ENCODE measurements at regions not wholly inside any gene's neighbourhood (a gene's known extent, or its start where the extent isn't known, plus 50 kb on each side); places are given as distances from the start of the nearest gene placed in this dataset.
"Not testable (repeated sequence)": the region's sequence is repeated elsewhere in the genome, so short reads cannot be mapped to it uniquely, and the experiment has no call there.

DNA sequence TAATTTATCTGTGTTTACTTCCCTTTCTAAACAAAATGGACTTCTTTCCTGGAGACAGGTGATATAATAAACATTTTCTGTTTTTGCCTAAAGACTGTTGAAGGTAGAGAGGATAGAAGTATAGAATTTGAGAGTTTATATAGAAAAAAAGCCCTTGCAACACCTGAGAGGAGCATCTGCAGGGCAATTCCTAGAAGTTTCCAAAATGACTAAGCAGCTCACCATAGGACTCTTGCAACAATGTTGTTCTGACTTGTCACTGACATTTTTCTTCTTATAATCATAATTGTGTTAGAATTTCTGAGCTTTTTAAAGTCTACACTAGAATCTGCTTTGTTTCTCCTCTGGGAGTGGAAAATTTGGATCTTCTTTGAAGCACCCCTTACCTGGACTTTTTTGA lies 216.8 kb downstream of the TUSC1 start:
- no peak for DNase-seq (ENCODE audit: low read depth)

GRCh38 chr9:25453875-25454274 lies 224.4 kb downstream of the TUSC1 start:
- no peak for DNase-seq (ENCODE audit: low read depth)

- no peak for DNase-seq (ENCODE audit: low read depth)
These were observed 228.7 kb downstream of the TUSC1 start for GRCh38 chr9:25449503-25449902.

GRCh38 chr9:25445721-25446120 lies 232.5 kb downstream of the TUSC1 start:
- DNase-seq (ENCODE audit: low read depth) = not testable (repeated sequence)

DNA sequence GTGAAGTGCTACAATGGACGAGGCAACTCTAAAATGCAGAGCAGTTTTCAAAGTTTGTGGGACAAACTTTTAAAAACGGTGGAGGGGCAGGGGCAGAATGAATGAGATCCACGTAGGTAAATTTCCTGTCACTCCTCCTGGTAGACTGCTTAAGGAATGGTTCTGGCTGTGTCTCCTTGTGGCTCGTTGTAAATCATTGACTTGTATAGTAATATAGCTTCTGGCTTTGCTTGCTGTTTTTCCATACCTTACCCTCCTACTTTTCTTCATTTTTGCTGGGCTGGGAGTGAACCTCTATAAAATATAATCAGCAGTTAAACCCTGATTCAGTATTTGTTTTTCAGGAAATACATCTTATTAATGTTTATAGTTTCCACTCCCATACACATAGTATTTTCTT lies 235.7 kb downstream of the TUSC1 start:
- no peak for DNase-seq (ENCODE audit: low read depth)

- DNase-seq (ENCODE audit: low read depth) = no peak
These were observed 250.3 kb downstream of the TUSC1 start for GRCh38 chr9:25427898-25428297.

- no peak for DNase-seq (ENCODE audit: low read depth)
These were observed 251.0 kb downstream of the TUSC1 start for GRCh38 chr9:25427290-25427689.

GRCh38 chr9:25421560-25421959 lies 256.7 kb downstream of the TUSC1 start:
- DNase-seq (ENCODE audit: low read depth) = no peak

GRCh38 chr9:25418974-25419373 lies 259.3 kb downstream of the TUSC1 start:
- no peak for DNase-seq (ENCODE audit: low read depth)

- DNase-seq (ENCODE audit: low read depth) = no peak
These were observed 262.5 kb downstream of the TUSC1 start for GRCh38 chr9:25415718-25416117.

DNA sequence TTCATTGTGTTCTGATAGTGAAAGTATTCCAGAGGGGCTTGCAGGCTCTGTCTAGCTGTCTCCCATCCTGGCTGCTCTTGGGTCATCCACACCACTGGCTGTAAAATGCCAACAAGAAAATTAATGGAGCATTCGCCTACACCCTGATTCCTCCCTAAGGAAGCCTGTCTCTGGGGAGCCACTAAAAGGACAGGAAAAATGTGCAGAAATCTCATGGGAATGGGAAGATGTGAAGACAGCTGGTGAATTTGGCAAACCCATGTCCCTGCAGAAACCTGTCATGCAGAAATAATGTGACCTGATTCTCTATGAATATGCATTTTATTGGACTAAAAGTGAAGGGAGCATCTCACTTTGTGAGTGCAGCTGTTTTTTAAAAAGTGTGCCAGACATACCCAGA lies 265.6 kb downstream of the TUSC1 start:
- DNase-seq (ENCODE audit: low read depth) = no peak

DNA sequence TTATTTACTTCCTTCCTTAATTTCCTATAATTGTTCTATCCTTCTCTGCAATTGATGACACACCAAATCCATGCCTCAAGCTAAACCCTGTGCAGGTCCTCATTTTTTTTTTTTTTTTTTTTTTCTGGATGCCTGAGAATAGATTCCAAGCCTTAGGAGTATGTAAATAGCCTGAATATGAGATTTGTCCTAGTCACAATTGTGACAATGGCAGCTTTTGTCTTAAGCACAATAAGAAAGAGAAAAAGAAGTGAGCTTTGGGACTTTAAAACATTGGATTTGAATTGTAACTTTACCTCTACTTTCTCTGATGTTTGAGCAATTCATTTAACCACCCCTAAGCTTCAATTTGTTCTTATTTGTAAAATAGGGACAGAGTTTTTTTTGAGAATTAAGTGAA lies 280.5 kb downstream of the TUSC1 start:
- DNase-seq (ENCODE audit: low read depth) = no peak

DNA sequence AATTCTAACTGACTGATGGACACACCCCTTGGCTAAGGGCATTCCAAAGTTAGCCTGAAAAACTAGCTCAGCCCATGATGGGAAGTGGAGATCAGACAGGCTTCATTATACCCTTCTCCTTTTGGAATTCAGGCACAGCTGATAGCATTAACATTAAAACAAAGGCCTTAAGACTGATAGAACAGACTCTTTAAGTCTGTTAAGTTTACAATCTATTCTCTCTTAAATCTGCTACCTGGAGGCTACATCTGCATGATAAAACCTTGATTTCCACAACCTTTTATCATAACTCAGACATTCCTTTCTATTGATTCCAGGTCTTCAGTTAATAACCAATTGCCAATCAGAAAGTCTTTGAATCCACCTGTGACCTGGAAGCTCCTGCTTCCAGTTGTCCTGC lies 281.4 kb downstream of the TUSC1 start:
- DNase-seq (ENCODE audit: low read depth) = no peak

DNA sequence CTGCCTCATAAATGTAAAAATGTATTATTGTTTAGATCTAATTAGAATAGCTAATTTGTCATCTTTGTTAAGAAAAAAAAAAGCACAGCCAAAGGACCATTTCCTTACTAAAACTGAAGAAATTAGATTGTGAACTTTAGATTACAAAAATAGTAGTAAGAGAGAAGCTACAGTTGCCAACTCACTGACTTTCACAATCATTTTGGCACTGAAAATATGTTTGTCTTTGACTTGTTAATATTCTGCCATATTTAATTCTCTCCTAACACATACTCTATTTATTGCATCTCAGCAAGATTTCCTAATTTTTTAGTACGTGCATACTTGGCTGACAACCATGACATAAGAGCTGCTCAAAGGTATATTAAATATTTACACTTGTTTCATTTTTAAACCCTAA lies 297.1 kb downstream of the TUSC1 start:
- no peak for DNase-seq (ENCODE audit: low read depth)

DNA sequence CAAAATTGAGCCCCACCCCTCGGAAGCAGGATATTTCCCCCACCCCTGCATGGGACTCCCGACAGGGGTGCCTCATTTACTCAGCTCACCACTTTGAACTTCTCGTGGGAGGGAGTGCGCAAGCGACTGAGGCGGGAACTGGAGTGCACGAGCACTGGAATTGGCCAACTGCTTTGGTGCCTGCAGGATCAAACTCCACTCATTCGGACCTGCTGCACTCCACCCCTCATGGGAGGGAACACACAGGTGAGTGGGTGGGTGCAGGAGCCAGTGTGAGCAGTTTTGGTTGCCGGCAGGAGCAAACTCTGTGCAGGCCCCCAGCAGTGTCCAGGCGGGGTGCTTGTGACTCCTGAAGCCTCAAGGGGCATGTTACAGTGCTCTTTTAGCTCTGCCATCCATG lies 301.2 kb downstream of the TUSC1 start:
- no peak for DNase-seq (ENCODE audit: low read depth)

GRCh38 chr9:25374281-25374680 lies 304.0 kb downstream of the TUSC1 start:
- no peak for DNase-seq (ENCODE audit: low read depth)

- no peak for DNase-seq (ENCODE audit: low read depth)
These were observed 311.3 kb downstream of the TUSC1 start for GRCh38 chr9:25366906-25367305.

DNA sequence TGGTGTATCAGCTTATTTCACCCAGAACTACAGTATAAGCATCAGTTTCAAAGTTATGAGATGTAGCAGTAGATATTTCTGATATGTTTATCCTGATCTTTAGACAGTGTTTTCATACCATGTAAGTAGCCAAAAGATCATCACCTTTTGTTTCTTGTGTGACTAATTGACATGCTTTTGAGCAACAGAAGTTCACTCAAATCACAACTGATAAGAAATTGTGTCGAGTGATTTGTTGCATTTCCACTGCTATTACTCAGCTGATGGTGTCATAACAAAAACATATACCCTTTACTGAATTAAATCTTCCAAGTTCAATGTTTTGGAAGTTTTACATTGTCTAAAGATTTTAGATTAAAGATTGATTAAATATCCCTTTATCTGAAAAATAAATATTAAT lies 324.5 kb downstream of the TUSC1 start:
- DNase-seq (ENCODE audit: low read depth) = no peak

- no peak for DNase-seq (ENCODE audit: low read depth)
These were observed 328.2 kb downstream of the TUSC1 start for GRCh38 chr9:25350011-25350410.

DNA sequence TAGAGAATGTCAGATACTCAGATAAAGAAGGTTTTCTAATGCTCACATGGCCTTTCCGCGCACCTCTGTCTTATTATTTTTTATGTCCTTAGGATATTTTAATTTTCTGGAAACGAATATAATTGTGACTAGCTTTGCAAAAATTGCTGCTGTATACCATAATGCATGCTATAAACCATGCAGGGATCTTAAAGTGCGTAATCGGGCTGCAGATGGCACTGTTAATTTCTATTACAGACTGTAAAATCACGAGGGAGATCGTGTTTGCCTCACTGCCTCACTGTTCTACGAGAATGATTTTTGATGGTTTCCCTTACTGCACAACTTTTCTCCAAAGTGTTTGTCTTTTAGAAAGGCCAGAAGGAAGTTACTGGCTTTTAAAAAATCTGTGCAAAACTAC lies 356.1 kb downstream of the TUSC1 start:
- no peak for DNase-seq (ENCODE audit: low read depth)

DNA sequence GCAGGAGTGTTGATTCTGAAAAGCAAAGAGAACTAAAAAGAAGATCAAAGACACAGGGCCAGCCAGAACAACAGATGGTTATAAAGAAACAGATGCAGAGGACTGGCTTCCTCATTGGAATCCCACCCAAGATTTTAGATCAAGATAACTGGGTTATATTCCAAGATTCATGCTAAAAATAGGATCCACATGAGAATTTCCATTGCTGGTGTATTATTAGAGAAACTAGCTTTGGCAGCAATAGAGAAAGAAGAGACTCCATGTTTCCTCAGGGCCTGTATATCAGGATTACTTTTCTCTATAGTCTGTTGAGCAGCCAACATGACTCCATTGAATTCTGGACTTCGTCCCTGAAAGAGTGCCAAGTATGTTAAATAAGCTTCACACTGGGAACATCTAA lies 367.3 kb downstream of the TUSC1 start:
- DNase-seq (ENCODE audit: low read depth) = no peak

- no peak for DNase-seq (ENCODE audit: low read depth)
These were observed 369.7 kb downstream of the TUSC1 start for GRCh38 chr9:25308549-25308948.

GRCh38 chr9:25302601-25303000 lies 375.6 kb downstream of the TUSC1 start:
- no peak for DNase-seq (ENCODE audit: low read depth)

DNA sequence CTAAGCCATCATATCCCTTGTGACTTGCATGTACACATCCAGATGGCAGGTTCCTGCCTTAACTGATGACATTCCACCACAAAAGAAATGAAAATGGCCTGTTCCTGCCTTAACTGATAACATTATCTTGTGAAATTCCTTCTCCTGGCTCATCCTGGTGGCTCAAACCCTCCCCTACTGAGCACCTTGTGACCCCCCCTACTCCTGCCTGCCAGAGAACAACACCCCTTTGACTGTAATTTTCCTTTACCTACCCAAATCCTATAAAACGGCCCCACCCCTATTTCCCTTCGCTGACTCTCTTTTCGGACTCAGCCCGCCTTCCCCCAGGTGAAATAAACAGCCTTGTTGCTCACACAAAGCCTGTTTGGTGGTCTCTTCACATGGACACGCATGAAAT lies 390.0 kb downstream of the TUSC1 start:
- DNase-seq (ENCODE audit: low read depth) = not testable (repeated sequence)

DNA sequence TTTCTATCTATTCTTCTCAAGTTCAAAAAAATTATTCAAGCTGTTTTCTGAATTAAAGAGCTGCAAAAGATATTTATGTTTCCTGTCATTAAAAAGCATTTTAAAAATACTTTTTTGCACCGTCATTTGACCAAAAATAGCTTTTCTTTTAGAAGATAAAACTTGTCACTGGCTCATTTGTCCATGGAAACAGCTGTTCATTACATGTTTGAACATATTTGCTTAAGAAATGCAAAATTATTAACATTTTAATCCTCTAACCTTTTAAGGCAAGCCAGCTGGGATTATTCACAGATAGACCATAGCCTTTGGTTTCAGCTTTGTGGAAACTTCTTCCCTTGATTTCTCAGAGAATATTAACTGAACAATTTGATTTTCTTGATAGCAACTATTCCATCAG lies 393.9 kb downstream of the TUSC1 start:
- DNase-seq (ENCODE audit: low read depth) = no peak
